ENCODE measurements at regions not wholly inside any gene's neighbourhood (a gene's known extent, or its start where the extent isn't known, plus 50 kb on each side); places are given as distances from the start of the nearest gene placed in this dataset.

- Histone ChIP-seq H3K36me3 (no peaks in the 10 kb centered on the region), H3K27me3 (no peaks in the 10 kb centered on the region), H3K27ac (no peak overlapping the region), H3K4me1 (no peaks in the 10 kb centered on the region), H3K9me3 (no peaks in the 10 kb centered on the region), H3K4me3 (no peak overlapping the region)
- DNase-seq (no peak), ATAC-seq (no peak)
- in situ Hi-C loops (cut with MboI; ENCODE audit: low sequenced_read_pairs in 4 of 4) = no loop called here
- intact Hi-C loops (cut with DNase I; ENCODE audit: low total_unique reads) = no loop called here
- TF ChIP-seq POLR2A (IDR thresholded peaks at IDR 0.05) = no peak
- no peak for TF ChIP-seq CTCF (IDR thresholded peaks at IDR 0.05 in 4 of 5, conservative IDR thresholded peaks at IDR 0.05 in 1 of 5)
These were observed 160.5 kb upstream of the NDST3 start for GRCh38 chr4:117873779-117874178.

GRCh38 chr4:117874216-117874615, 160.1 kb upstream of the NDST3 start:
- in situ Hi-C loops (cut with MboI; ENCODE audit: low sequenced_read_pairs in 4 of 4) = no loop called here
- H3K4me3 ChIP-seq = no peak overlapping the region
- intact Hi-C loops (cut with DNase I; ENCODE audit: low total_unique reads) = no loop called here
- H3K9me3 ChIP-seq = no peaks in the 10 kb centered on the region
- no peak overlapping the region for H3K27ac ChIP-seq
- no peaks in the 10 kb centered on the region for H3K27me3 ChIP-seq
- H3K36me3 ChIP-seq = no peaks in the 10 kb centered on the region
- DNase-seq = no peak
- TF ChIP-seq POLR2A (IDR thresholded peaks at IDR 0.05) (no peak), CTCF (IDR thresholded peaks at IDR 0.05 in 4 of 5, conservative IDR thresholded peaks at IDR 0.05 in 1 of 5) (no peak)
- no peaks in the 10 kb centered on the region for H3K4me1 ChIP-seq
- no peak for ATAC-seq

- intact Hi-C loops (cut with DNase I; ENCODE audit: low total_unique reads) = no loop called here
These were observed 144.3 kb upstream of the NDST3 start for GRCh38 chr4:117889978-117890377.

GRCh38 chr4:117893207-117893606, 141.1 kb upstream of the NDST3 start:
- Histone ChIP-seq H3K27ac (no peak overlapping the region), H3K27me3 (no peaks in the 10 kb centered on the region), H3K9me3 (no peaks in the 10 kb centered on the region), H3K36me3 (no peaks in the 10 kb centered on the region), H3K4me1 (no peaks in the 10 kb centered on the region), H3K4me3 (no peak overlapping the region)
- in situ Hi-C loops (cut with MboI; ENCODE audit: low sequenced_read_pairs in 4 of 4) (no loop called here), intact Hi-C loops (cut with DNase I; ENCODE audit: low total_unique reads) (no loop called here)
- ATAC-seq (no peak), DNase-seq (no peak)
- TF ChIP-seq POLR2A (IDR thresholded peaks at IDR 0.05) = no peak
- TF ChIP-seq CTCF (IDR thresholded peaks at IDR 0.05 in 4 of 5, conservative IDR thresholded peaks at IDR 0.05 in 1 of 5) = no peak

More at GRCh38 chr4:117889978-117890377, 144.3 kb upstream of the NDST3 start:
- Histone ChIP-seq H3K9me3 (no peaks in the 10 kb centered on the region), H3K27me3 (no peaks in the 10 kb centered on the region), H3K4me3 (no peak overlapping the region), H3K36me3 (no peaks in the 10 kb centered on the region), H3K27ac (no peak overlapping the region), H3K4me1 (no peaks in the 10 kb centered on the region)
- in situ Hi-C loops (cut with MboI; ENCODE audit: low sequenced_read_pairs in 4 of 4) = no loop called here
- TF ChIP-seq POLR2A (IDR thresholded peaks at IDR 0.05) = no peak
- no peak for TF ChIP-seq CTCF (IDR thresholded peaks at IDR 0.05 in 4 of 5, conservative IDR thresholded peaks at IDR 0.05 in 1 of 5)
- ATAC-seq (no peak), DNase-seq (no peak)

GRCh38 chr4:117898496-117898895, 135.8 kb upstream of the NDST3 start:
- ATAC-seq (no peak), DNase-seq (no peak)
- in situ Hi-C loops (cut with MboI; ENCODE audit: low sequenced_read_pairs in 4 of 4) = no loop called here
- Histone ChIP-seq H3K27ac (no peak overlapping the region), H3K36me3 (no peaks in the 10 kb centered on the region), H3K27me3 (no peaks in the 10 kb centered on the region), H3K9me3 (no peaks in the 10 kb centered on the region), H3K4me1 (no peaks in the 10 kb centered on the region), H3K4me3 (no peak overlapping the region)
- intact Hi-C loops (cut with DNase I; ENCODE audit: low total_unique reads) = no loop called here
- TF ChIP-seq CTCF (IDR thresholded peaks at IDR 0.05 in 4 of 5, conservative IDR thresholded peaks at IDR 0.05 in 1 of 5) (no peak), POLR2A (IDR thresholded peaks at IDR 0.05) (no peak)

Data from gastrocnemius medialis (tissue), 4 donors.